Lower leg skin (tissue), 3 donors: ENCODE measurements at regions not wholly inside any gene's neighbourhood (a gene's known extent, or its start where the extent isn't known, plus 50 kb on each side); places are given as distances from the start of the nearest gene placed in this dataset.

Experiments
- CTCF ChIP-seq, 3 donors: fragments of 450-650 bp; IDR thresholded peaks; one replicate each; pipeline ENCODE4 v1.5.1; 2016; ENCODE audit warnings: antibody characterized with exemption in 3 of 3, mild to moderate bottlenecking in 3 of 3, moderate library complexity in 2 of 3
- POLR2A ChIP-seq, 2 donors: fragments of 450-650 bp; IDR thresholded peaks; one replicate each; pipeline ENCODE4 v1.6.1; 2016 to 2017; ENCODE audit warnings: antibody characterized with exemption in 2 of 2, mild to moderate bottlenecking in 1 of 2, moderate library complexity in 1 of 2

DNA sequence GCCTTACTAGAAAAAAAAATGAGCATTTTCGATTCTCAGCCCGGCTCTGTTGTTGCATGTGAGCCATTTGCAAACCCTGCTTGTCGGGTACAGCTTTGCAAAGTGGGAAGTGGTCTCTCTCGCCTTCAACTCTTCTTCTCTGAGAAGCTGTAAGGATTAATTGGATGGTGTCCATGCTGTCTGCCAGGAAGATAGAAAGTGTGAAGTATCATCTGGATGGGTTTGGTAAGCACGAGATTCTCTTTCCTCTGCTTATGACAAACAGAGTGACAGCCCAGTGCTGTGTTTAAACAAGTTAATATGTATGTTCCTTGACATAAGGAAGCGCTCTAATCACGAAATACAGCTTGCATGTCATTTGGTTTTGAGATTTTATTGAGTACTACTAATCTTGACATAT is 109.1 kb upstream of the SPATA31D4 start:
- TF ChIP-seq CTCF (IDR thresholded peaks at IDR 0.05) (no peak), POLR2A (IDR thresholded peaks at IDR 0.05) (no peak)
